GM18519 (cell line): ENCODE measurements at regions not wholly inside any gene's neighbourhood (a gene's known extent, or its start where the extent isn't known, plus 50 kb on each side); places are given as distances from the start of the nearest gene placed in this dataset.

ENCODE experiments used
- ATAC-seq: cut with Tn5 transposase; IDR thresholded peaks from one replicate; pipeline ENCODE4 v1.9.1; 2021; ENCODE audit warnings: mild to moderate bottlenecking, moderate library complexity; ENCODE audit not compliant: unreplicated experiment, low FRiP score

DNA sequence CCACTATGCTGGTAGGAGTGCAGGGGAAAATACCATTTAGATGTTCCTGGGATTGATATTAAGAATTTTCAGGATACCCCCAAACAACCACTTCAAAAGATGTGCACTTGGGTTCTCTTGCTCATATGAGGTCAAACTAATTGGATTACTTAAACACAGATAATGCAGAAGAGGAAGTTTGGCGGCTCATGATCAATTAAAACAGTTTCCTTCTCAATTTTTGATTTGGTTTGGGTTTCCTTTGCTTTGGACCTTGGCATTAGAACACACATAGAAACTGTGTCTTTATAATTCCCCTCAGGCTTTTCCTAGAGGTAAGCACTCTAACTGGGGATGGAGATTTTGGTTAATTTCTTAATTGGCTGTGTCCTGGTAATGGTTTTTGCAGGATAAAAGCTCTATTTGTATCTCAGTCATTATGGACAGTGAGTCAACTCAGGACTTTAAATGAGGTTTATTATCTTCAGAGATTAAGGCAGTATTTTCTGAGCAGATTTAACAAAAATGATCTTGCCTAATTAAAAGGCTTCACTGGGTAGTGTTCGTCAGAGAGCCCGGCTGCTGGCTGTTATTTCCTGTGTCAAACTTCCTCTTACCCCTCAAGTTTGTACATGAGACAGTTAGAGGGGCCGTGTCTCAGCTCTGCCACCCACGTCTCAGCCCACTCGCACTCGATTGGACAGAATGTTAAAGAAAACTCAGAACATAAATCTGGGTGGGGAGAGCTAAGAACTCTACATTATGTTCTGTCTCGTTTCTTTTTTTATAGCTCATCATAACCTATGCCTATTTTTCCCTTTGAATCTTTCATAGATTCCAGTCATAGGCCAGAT, 50.3 kb upstream of the PREP start:
- ATAC-seq, result peak; percentile 66
